MM.1S (cell line): ENCODE measurements at regions not wholly inside any gene's neighbourhood (a gene's known extent, or its start where the extent isn't known, plus 50 kb on each side); places are given as distances from the start of the nearest gene placed in this dataset.

Source experiments
- DNase-seq: peaks from one replicate; pipeline ENCODE4 v3.0.0-alpha.2; 2015
- H2AFZ ChIP-seq: fragments of 300-600 bp; sonication (generic); 2 replicates; pipeline ENCODE4 v1.6.0; 2016; ENCODE audit warnings: antibody characterized with exemption, low read length
- H3F3A ChIP-seq: fragments of 300-600 bp; sonication (generic); 2 replicates; pipeline ENCODE4 v1.6.1; 2016; ENCODE audit warnings: mild to moderate bottlenecking, antibody characterized with exemption, low read length, moderate library complexity, mixed read lengths; ENCODE audit not compliant: insufficient read depth
- H3K27ac ChIP-seq: fragments of 300-600 bp; sonication (generic); 2 replicates; pipeline ENCODE4 v1.5.1; 2016; ENCODE audit warnings: mild to moderate bottlenecking, low read length
- H3K27me3 ChIP-seq: fragments of 300-600 bp; sonication (generic); replicated peaks from 2 replicates; pipeline ENCODE4 v1.6.0; 2016; ENCODE audit warnings: low read length; ENCODE audit not compliant: insufficient read depth
- H3K36me3 ChIP-seq: fragments of 300-600 bp; sonication (generic); replicated peaks from 2 replicates; pipeline ENCODE4 v1.6.1; 2016; ENCODE audit warnings: mild to moderate bottlenecking, low read length, mixed read lengths; ENCODE audit not compliant: insufficient read depth
- H3K4me1 ChIP-seq: fragments of 300-600 bp; sonication (generic); 2 replicates; pipeline ENCODE4 v1.6.1; 2016; ENCODE audit warnings: low read length, mixed read lengths
- H3K4me2 ChIP-seq: fragments of 300-600 bp; sonication (generic); 2 replicates; pipeline ENCODE4 v1.6.0; 2016; ENCODE audit warnings: low read depth, low read length
- H3K4me3 ChIP-seq: fragments of 300-600 bp; sonication (generic); 2 replicates; pipeline ENCODE4 v1.5.1; 2016; ENCODE audit warnings: low read length, mixed read lengths
- H3K79me2 ChIP-seq: fragments of 300-600 bp; sonication (generic); 2 replicates; pipeline ENCODE4 v1.6.1; 2016; ENCODE audit warnings: mixed run types, low read length, mixed read lengths
- H3K9ac ChIP-seq: fragments of 300-600 bp; sonication (generic); 2 replicates; pipeline ENCODE4 v1.6.1; 2016; ENCODE audit warnings: low read length, mixed read lengths
- H3K9me2 ChIP-seq: fragments of 300-600 bp; sonication (generic); replicated peaks from 2 replicates; pipeline ENCODE4 v1.6.1; 2016; ENCODE audit warnings: mild to moderate bottlenecking, low read length, mixed read lengths; ENCODE audit not compliant: insufficient read depth
- H3K9me3 ChIP-seq: fragments of 300-600 bp; sonication (generic); replicated peaks from 2 replicates; pipeline ENCODE4 v1.6.1; 2016; ENCODE audit warnings: mild to moderate bottlenecking, low read length, mixed read lengths; ENCODE audit not compliant: insufficient read depth
- H4K20me1 ChIP-seq: fragments of 300-600 bp; sonication (generic); 2 replicates; pipeline ENCODE4 v1.6.1; 2016; ENCODE audit warnings: mild to moderate bottlenecking, low read length, moderate library complexity, mixed read lengths; ENCODE audit not compliant: insufficient read depth
- CTCF ChIP-seq: fragments of 300-600 bp; sonication (generic); IDR thresholded peaks from 2 replicates; pipeline ENCODE4 v1.5.1; 2016; ENCODE audit warnings: antibody characterized with exemption, low read length, mixed read lengths
- EZH2 ChIP-seq: fragments of 300-600 bp; sonication (generic); optimal IDR thresholded peaks from 2 replicates; pipeline ENCODE3; 2017; ENCODE audit warnings: low read depth, mild to moderate bottlenecking, antibody characterized with exemption, low read length, mixed read lengths
- EZH2phosphoT487 ChIP-seq: fragments of 300-600 bp; sonication (generic); IDR thresholded peaks from 2 replicates; pipeline ENCODE4 v1.6.1; 2018; ENCODE audit warnings: antibody characterized with exemption, low read length

GRCh38 chr2:207473049-207473930 lies 56.5 kb upstream of the CREB1 start:
- H3F3A ChIP-seq, result no peaks in the 10 kb centered on the region
- no peak overlapping the region for H3K27ac ChIP-seq
- peak; percentile 37 for TF ChIP-seq CTCF
- TF ChIP-seq EZH2, result no peak
- H3K4me2 ChIP-seq, result no peak overlapping the region
- no peak overlapping the region for H3K9ac ChIP-seq
- no peak overlapping the region for H3K4me3 ChIP-seq
- H4K20me1 ChIP-seq, result no peaks in the 10 kb centered on the region
- H2AFZ ChIP-seq, result no peak overlapping the region
- H3K9me3 ChIP-seq, result no peaks in the 10 kb centered on the region
- no peaks in the 10 kb centered on the region for H3K79me2 ChIP-seq
- H3K36me3 ChIP-seq, result no peaks in the 10 kb centered on the region
- no peaks in the 10 kb centered on the region for H3K9me2 ChIP-seq
- DNase-seq, result peak; percentile 60
- no peaks in the 10 kb centered on the region for H3K4me1 ChIP-seq
- H3K27me3 ChIP-seq, result no peaks in the 10 kb centered on the region

- no peak for DNase-seq
These were observed 55.9 kb upstream of the CREB1 start for GRCh38 chr2:207473931-207474235.

GRCh38 chr2:207474863-207475485 lies 54.8 kb upstream of the CREB1 start:
- DNase-seq, result peak; percentile 52

More at GRCh38 chr2:207473931-207474235, 55.9 kb upstream of the CREB1 start:
- H3K4me3 ChIP-seq, result no peak overlapping the region
- no peak overlapping the region for H3K4me2 ChIP-seq
- H3K27ac ChIP-seq, result no peak overlapping the region
- no peaks in the 10 kb centered on the region for H3F3A ChIP-seq
- H4K20me1 ChIP-seq, result no peaks in the 10 kb centered on the region
- no peak overlapping the region for H2AFZ ChIP-seq
- no peaks in the 10 kb centered on the region for H3K27me3 ChIP-seq
- no peak overlapping the region for H3K9ac ChIP-seq
- no peaks in the 10 kb centered on the region for H3K36me3 ChIP-seq
- no peaks in the 10 kb centered on the region for H3K4me1 ChIP-seq
- no peaks in the 10 kb centered on the region for H3K9me3 ChIP-seq
- no peaks in the 10 kb centered on the region for H3K9me2 ChIP-seq
- TF ChIP-seq CTCF (no peak), EZH2 (no peak), EZH2phosphoT487 (no peak)
- H3K79me2 ChIP-seq, result no peaks in the 10 kb centered on the region

More at GRCh38 chr2:207474863-207475485, 54.8 kb upstream of the CREB1 start:
- H3K79me2 ChIP-seq, result no peaks in the 10 kb centered on the region
- no peaks in the 10 kb centered on the region for H3F3A ChIP-seq
- no peaks in the 10 kb centered on the region for H3K9me3 ChIP-seq
- no peaks in the 10 kb centered on the region for H3K36me3 ChIP-seq
- H3K4me1 ChIP-seq, result no peaks in the 10 kb centered on the region
- no peaks in the 10 kb centered on the region for H3K9me2 ChIP-seq
- H3K4me3 ChIP-seq, result no peak overlapping the region
- H3K27me3 ChIP-seq, result no peaks in the 10 kb centered on the region
- H3K9ac ChIP-seq, result no peak overlapping the region
- TF ChIP-seq CTCF (peak; percentile 64), EZH2 (no peak)
- H3K27ac ChIP-seq, result no peak overlapping the region
- H4K20me1 ChIP-seq, result no peaks in the 10 kb centered on the region
- no peak overlapping the region for H2AFZ ChIP-seq
- H3K4me2 ChIP-seq, result no peak overlapping the region
